WTC11 (cell line): ENCODE measurements at regions not wholly inside any gene's neighbourhood (a gene's known extent, or its start where the extent isn't known, plus 50 kb on each side); places are given as distances from the start of the nearest gene placed in this dataset.
A peak's percentile ranks its signal among the peaks of the same experiment; 100 is the strongest.
"Not testable (repeated sequence)": the region's sequence is repeated elsewhere in the genome, so short reads cannot be mapped to it uniquely, and the experiment has no call there.

ENCODE experiments used
- ATAC-seq: fragments of 200-7000 bp; cut with Tn5 transposase; 2 replicates; pipeline ENCODE4 v1.10.0; 2021; ENCODE audit warnings: mild to moderate bottlenecking, moderate library complexity
- CTCF ChIA-PET: fragments of 300-600 bp; sonication (Branson Sonifier 250); formaldehyde crosslinking; loops from one replicate; lab custom pipeline; 2021; ENCODE audit warnings: antibody characterized with exemption; lab: Charles Lee
- POLR2A ChIA-PET: fragments of 350-600 bp; sonication (Branson Sonifier 250); formaldehyde crosslinking; loops from one replicate; lab custom pipeline; 2021; ENCODE audit warnings: antibody characterized with exemption; lab: Charles Lee
- DNase-seq: peaks from one replicate; pipeline ENCODE4 v3.0.0; 2021; ENCODE audit warnings: low spot score
- H3K27ac Mint-ChIP-seq: 2 replicates; pipeline ENCODE4 v1.8.0; 2021; ENCODE audit warnings: mixed read lengths
- H3K27me3 Mint-ChIP-seq: 2 replicates; pipeline ENCODE4 v1.8.0; 2021; ENCODE audit warnings: low read depth, mild to moderate bottlenecking, moderate library complexity, mixed read lengths
- H3K36me3 Mint-ChIP-seq: 2 replicates; pipeline ENCODE4 v1.8.0; 2021; ENCODE audit warnings: mixed read lengths
- H3K4me1 Mint-ChIP-seq: 2 replicates; pipeline ENCODE4 v1.8.0; 2022; ENCODE audit warnings: mixed read lengths
- H3K4me3 Mint-ChIP-seq: 2 replicates; pipeline ENCODE4 v1.8.0; 2021; ENCODE audit warnings: mild to moderate bottlenecking, moderate library complexity, mixed read lengths
- H3K9me3 Mint-ChIP-seq: 2 replicates; pipeline ENCODE4 v1.8.0; 2021; ENCODE audit warnings: mixed read lengths
- CDX4 ChIP-seq: fragments of 250-450 bp; sonication (Bioruptor Pico); IDR thresholded peaks from 2 replicates; pipeline ENCODE4 v1.9.0; 2021; ENCODE audit warnings: moderate library complexity, mild to moderate bottlenecking, inconsistent platforms, borderline replicate concordance
- CREB1 ChIP-seq: sonication (generic); formaldehyde crosslinking; IDR thresholded peaks from 2 replicates; pipeline ENCODE4 v1.8.0; 2023; ENCODE audit warnings: mild to moderate bottlenecking, missing genetic modification reagents
- GABPB1 ChIP-seq: sonication (generic); formaldehyde crosslinking; IDR thresholded peaks from 2 replicates; pipeline ENCODE4 v1.8.1; 2023; ENCODE audit warnings: mild to moderate bottlenecking, missing genetic modification reagents
- NR1H2 ChIP-seq: sonication (generic); formaldehyde crosslinking; IDR thresholded peaks from 2 replicates; pipeline ENCODE4 v1.9.0; 2021; ENCODE audit warnings: mild to moderate bottlenecking, moderate library complexity, missing genetic modification reagents
- NR3C1 ChIP-seq: sonication (generic); formaldehyde crosslinking; conservative IDR thresholded peaks from 2 replicates; pipeline ENCODE4 v1.8.1; 2023; ENCODE audit warnings: low read depth, mild to moderate bottlenecking, missing genetic modification reagents
- OVOL2 ChIP-seq: fragments of 250-450 bp; sonication (Bioruptor Pico); IDR thresholded peaks from 2 replicates; pipeline ENCODE4 v1.9.0; 2021; ENCODE audit warnings: mild to moderate bottlenecking, borderline replicate concordance
- TP53 ChIP-seq: sonication (generic); formaldehyde crosslinking; IDR thresholded peaks from 2 replicates; pipeline ENCODE4 v1.8.1; 2023; ENCODE audit warnings: mild to moderate bottlenecking, missing genetic modification reagents
- ZNF232 ChIP-seq: sonication (generic); formaldehyde crosslinking; IDR thresholded peaks from 2 replicates; pipeline ENCODE4 v1.8.0; 2022; ENCODE audit warnings: mild to moderate bottlenecking, missing genetic modification reagents
- ZNF425 ChIP-seq: fragments of 250-450 bp; sonication (Bioruptor Pico); conservative IDR thresholded peaks from 2 replicates; pipeline ENCODE4 v1.9.0; 2021; ENCODE audit warnings: mild to moderate bottlenecking
- ZNF671 ChIP-seq: fragments of 250-450 bp; sonication (Bioruptor Pico); IDR thresholded peaks from 2 replicates; pipeline ENCODE4 v1.8.0; 2021; ENCODE audit warnings: mild to moderate bottlenecking

GRCh38 chr20:25848222-25848621 lies 151.6 kb upstream of the ZNF337 start:
- TF ChIP-seq ZNF671 (CRISPR knock-in tag) (no peak), TP53 (no peak), CREB1 (CRISPR knock-in tag) (no peak), GABPB1 (CRISPR knock-in tag) (no peak), NR3C1 (no peak), CDX4 (no peak), NR1H2 (CRISPR knock-in tag) (no peak), OVOL2 (CRISPR knock-in tag) (no peak), ZNF425 (CRISPR knock-in tag) (no peak), ZNF232 (CRISPR knock-in tag) (no peak)
- Mint-ChIP-seq H3K4me3 (no peak overlapping the region), H3K36me3 (no peaks in the 10 kb centered on the region), H3K9me3 (no peaks in the 10 kb centered on the region), H3K4me1 (peaks cover 4% of the 10 kb centered on the region), H3K27ac (no peak overlapping the region), H3K27me3 (no peaks in the 10 kb centered on the region)
- ATAC-seq (no peak), DNase-seq (no peak)
- ChIA-PET POLR2A (no interaction called here), CTCF (no interaction called here)

- POLR2A ChIA-PET, H3K36me3 Mint-ChIP-seq, CTCF ChIA-PET, H3K27ac Mint-ChIP-seq, ATAC-seq, DNase-seq, H3K4me1 Mint-ChIP-seq, H3K9me3 Mint-ChIP-seq, H3K4me3 Mint-ChIP-seq, H3K27me3 Mint-ChIP-seq: not testable (repeated sequence)
Observed at GRCh38 chr20:25844640-25845039, 148.0 kb upstream of the ZNF337 start.

- H3K36me3 Mint-ChIP-seq, H3K4me1 Mint-ChIP-seq, CTCF ChIA-PET, H3K27ac Mint-ChIP-seq, H3K9me3 Mint-ChIP-seq, DNase-seq, H3K4me3 Mint-ChIP-seq, POLR2A ChIA-PET, H3K27me3 Mint-ChIP-seq: not testable (repeated sequence)
- ATAC-seq, result peak; percentile 46; the same call in 1 of the 2 replicates
Observed at GRCh38 chr20:25813511-25813910, 116.9 kb upstream of the ZNF337 start.

GRCh38 chr20:25798174-25798993 lies 101.7 kb upstream of the ZNF337 start:
- H3K27me3 Mint-ChIP-seq, H3K36me3 Mint-ChIP-seq, H3K27ac Mint-ChIP-seq, DNase-seq, POLR2A ChIA-PET, H3K4me1 Mint-ChIP-seq, CTCF ChIA-PET, H3K4me3 Mint-ChIP-seq, H3K9me3 Mint-ChIP-seq: not testable (repeated sequence)
- peak; percentile 52 for ATAC-seq

GRCh38 chr20:25797062-25797461 lies 100.4 kb upstream of the ZNF337 start:
- H3K9me3 Mint-ChIP-seq, H3K27me3 Mint-ChIP-seq, ATAC-seq, POLR2A ChIA-PET, DNase-seq, H3K4me3 Mint-ChIP-seq, H3K36me3 Mint-ChIP-seq, H3K27ac Mint-ChIP-seq, CTCF ChIA-PET, H3K4me1 Mint-ChIP-seq: not testable (repeated sequence)

GRCh38 chr20:25777241-25777640 lies 80.6 kb upstream of the ZNF337 start:
- H3K9me3 Mint-ChIP-seq, H3K27me3 Mint-ChIP-seq, H3K4me3 Mint-ChIP-seq, H3K36me3 Mint-ChIP-seq, ATAC-seq, POLR2A ChIA-PET, CTCF ChIA-PET, H3K27ac Mint-ChIP-seq, DNase-seq: not testable (repeated sequence)
- H3K4me1 Mint-ChIP-seq, result peaks cover 12% of the 10 kb centered on the region

GRCh38 chr20:25774711-25775110 lies 78.1 kb upstream of the ZNF337 start:
- ATAC-seq, DNase-seq, CTCF ChIA-PET, H3K27ac Mint-ChIP-seq, H3K9me3 Mint-ChIP-seq, H3K4me3 Mint-ChIP-seq, H3K36me3 Mint-ChIP-seq, H3K27me3 Mint-ChIP-seq: not testable (repeated sequence)
- peaks cover 12% of the 10 kb centered on the region for H3K4me1 Mint-ChIP-seq
- POLR2A ChIA-PET, result interaction anchor here (0.5 kb wide), 1 partner anchor 152 kb away, joined by 5 read pairs; no protein-coding TSS in a partner anchor

- H3K27me3 Mint-ChIP-seq, H3K27ac Mint-ChIP-seq, ATAC-seq, DNase-seq, H3K36me3 Mint-ChIP-seq, H3K4me3 Mint-ChIP-seq, H3K9me3 Mint-ChIP-seq, CTCF ChIA-PET: not testable (repeated sequence)
- H3K4me1 Mint-ChIP-seq, result peaks cover 12% of the 10 kb centered on the region
- POLR2A ChIA-PET, result interaction anchor here (0.5 kb wide), 1 partner anchor 152 kb away, joined by 5 read pairs; no protein-coding TSS in a partner anchor
Observed at GRCh38 chr20:25774203-25774602, 77.5 kb upstream of the ZNF337 start.

- ATAC-seq, DNase-seq, CTCF ChIA-PET, H3K27ac Mint-ChIP-seq, H3K4me3 Mint-ChIP-seq, H3K9me3 Mint-ChIP-seq, H3K36me3 Mint-ChIP-seq, POLR2A ChIA-PET, H3K27me3 Mint-ChIP-seq: not testable (repeated sequence)
- peaks cover 12% of the 10 kb centered on the region for H3K4me1 Mint-ChIP-seq
Observed at GRCh38 chr20:25772437-25772836, 75.8 kb upstream of the ZNF337 start.
